ENCODE measurements at regions not wholly inside any gene's neighbourhood (a gene's known extent, or its start where the extent isn't known, plus 50 kb on each side); places are given as distances from the start of the nearest gene placed in this dataset.
"Not testable (repeated sequence)": the region's sequence is repeated elsewhere in the genome, so short reads cannot be mapped to it uniquely, and the experiment has no call there.

DNA sequence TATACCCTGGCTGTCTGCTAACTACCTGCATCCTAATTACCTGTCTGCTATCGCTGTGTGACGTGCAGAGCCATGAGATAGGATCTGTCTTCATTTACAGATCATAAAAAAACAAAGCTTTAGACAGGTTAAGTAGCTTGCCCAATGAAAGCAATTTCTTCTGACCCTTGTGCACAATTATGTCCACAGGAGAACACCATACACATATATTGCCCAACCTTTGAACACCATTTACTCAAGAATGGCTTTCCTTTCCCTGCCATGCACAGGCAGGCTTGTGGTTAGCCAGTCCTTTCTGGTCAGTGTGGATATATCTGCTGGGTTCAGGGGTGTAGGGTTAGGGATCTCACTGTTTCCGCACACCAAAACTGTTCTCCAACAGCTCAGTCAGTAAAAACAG lies 344.8 kb downstream of the BCL2L11 start:
- H3K36me3 ChIP-seq (ENCODE audit: control insufficient read depth, insufficient read depth, low read length); H3K14ac ChIP-seq (replicated peaks; ENCODE audit: low read depth, low read length); H2AK5ac ChIP-seq (ENCODE audit: low read depth, low read length); H2BK20ac ChIP-seq (ENCODE audit: low read depth, low read length); H4K91ac ChIP-seq (ENCODE audit: insufficient read depth, low read depth, low read length); BruUV-seq (replicated peaks); H2AFZ ChIP-seq (replicated peaks; ENCODE audit: low read length, poor library complexity); H3K18ac ChIP-seq (ENCODE audit: low read depth, low read length); H2BK120ac ChIP-seq (ENCODE audit: low read depth, low read length); H3K4me2 ChIP-seq (ENCODE audit: low read depth, low read length); H4K8ac ChIP-seq (ENCODE audit: low read depth in 2 of 2, low read length in 2 of 2); H3K9me1 ChIP-seq (ENCODE audit: insufficient read depth, low read length); CTCF ChIA-PET; H3K79me1 ChIP-seq (ENCODE audit: low read depth in 1 of 2, low read length in 2 of 2); H3K4me3 ChIP-seq (ENCODE audit: insufficient read depth, low read depth, low read length); dilution Hi-C loops (cut with HindIII; ENCODE audit: low sequenced_read_pairs, unreplicated experiment); POLR2A ChIA-PET (ENCODE audit: unreplicated experiment); H4K5ac ChIP-seq (ENCODE audit: low read depth, low read length); H3K9me3 ChIP-seq (ENCODE audit: control insufficient read depth, insufficient read depth, low read length); H3K23ac ChIP-seq (ENCODE audit: low read depth, low read length); DNase-seq; H3K4ac ChIP-seq (ENCODE audit: low read depth, low read length); H3K56ac ChIP-seq (ENCODE audit: extremely low read depth, insufficient read depth, low read length); in situ Hi-C loops (cut with MboI; ENCODE audit: low sequenced_read_pairs); H2BK5ac ChIP-seq (ENCODE audit: low read depth, low read length, poor library complexity, severe bottlenecking); ATAC-seq (ENCODE audit: low read depth); H3K27me3 ChIP-seq (ENCODE audit: control insufficient read depth, insufficient read depth, low read length); H2AK9ac ChIP-seq (replicated peaks; ENCODE audit: low read depth, low read length, poor library complexity); H2BK15ac ChIP-seq (ENCODE audit: low read depth, low read length); H3K9ac ChIP-seq (ENCODE audit: low read depth, low read length): not testable (repeated sequence)
- intact Hi-C loops (cut with micrococcal nuclease): loop anchor here (10.0 kb wide), 1 partner anchor 199 kb away; no protein-coding TSS in a partner anchor
- H3K27ac ChIP-seq (ENCODE audit: insufficient read depth, low read length): peak overlapping the region; percentile 73; the same call in 1 of the 2 replicates
- no CpG with 5 or more reads among the region's 3 CpGs for WGBS, 2 experiments (ENCODE audit: extremely low coverage in 2 of 2, insufficient read length in 1 of 2)
- H3K4me1 ChIP-seq (ENCODE audit: control insufficient read depth, insufficient read depth, low read length): peaks cover 20% of the 10 kb centered on the region
- H4K20me1 ChIP-seq (ENCODE audit: insufficient read depth, low read length): peaks cover 64% of the 10 kb centered on the region

DNA sequence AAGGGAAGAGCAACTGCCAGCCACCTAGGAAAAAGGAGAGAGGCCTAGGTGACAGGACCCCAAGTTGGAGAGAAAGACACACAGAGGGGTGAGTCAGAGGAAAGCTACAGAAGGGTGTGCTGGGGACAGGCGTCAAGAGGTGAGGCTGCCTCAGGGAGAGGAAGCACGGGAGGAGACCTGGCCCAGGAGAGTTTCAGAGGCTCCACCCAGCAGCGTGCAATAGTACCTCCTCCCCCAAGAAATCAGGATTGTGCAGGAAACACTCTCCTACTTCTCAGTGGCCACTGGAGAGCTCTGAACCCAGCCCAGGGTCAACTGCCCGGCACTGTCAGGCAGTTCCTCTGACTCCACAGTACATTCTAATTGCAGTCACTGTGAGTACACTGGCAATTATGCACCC lies 346.0 kb downstream of the BCL2L11 start:
- H4K5ac ChIP-seq (ENCODE audit: low read depth, low read length); in situ Hi-C loops (cut with MboI; ENCODE audit: low sequenced_read_pairs); H3K9ac ChIP-seq (ENCODE audit: low read depth, low read length); H3K4me2 ChIP-seq (ENCODE audit: low read depth, low read length); H3K4me3 ChIP-seq (ENCODE audit: insufficient read depth, low read depth, low read length); H3K23ac ChIP-seq (ENCODE audit: low read depth, low read length); H3K9me1 ChIP-seq (ENCODE audit: insufficient read depth, low read length); H3K56ac ChIP-seq (ENCODE audit: extremely low read depth, insufficient read depth, low read length); H3K36me3 ChIP-seq (ENCODE audit: control insufficient read depth, insufficient read depth, low read length); H4K91ac ChIP-seq (ENCODE audit: insufficient read depth, low read depth, low read length); H4K8ac ChIP-seq (ENCODE audit: low read depth in 2 of 2, low read length in 2 of 2); H3K18ac ChIP-seq (ENCODE audit: low read depth, low read length); H3K4ac ChIP-seq (ENCODE audit: low read depth, low read length); H3K9me3 ChIP-seq (ENCODE audit: control insufficient read depth, insufficient read depth, low read length); POLR2A ChIA-PET (ENCODE audit: unreplicated experiment); CTCF ChIA-PET; DNase-seq; H3K27me3 ChIP-seq (ENCODE audit: control insufficient read depth, insufficient read depth, low read length); H2BK120ac ChIP-seq (ENCODE audit: low read depth, low read length); H2AFZ ChIP-seq (replicated peaks; ENCODE audit: low read length, poor library complexity); H2BK20ac ChIP-seq (ENCODE audit: low read depth, low read length); BruUV-seq (replicated peaks); H2BK15ac ChIP-seq (ENCODE audit: low read depth, low read length); dilution Hi-C loops (cut with HindIII; ENCODE audit: low sequenced_read_pairs, unreplicated experiment); H2AK5ac ChIP-seq (ENCODE audit: low read depth, low read length); H2BK5ac ChIP-seq (ENCODE audit: low read depth, low read length, poor library complexity, severe bottlenecking); H2AK9ac ChIP-seq (replicated peaks; ENCODE audit: low read depth, low read length, poor library complexity); H3K14ac ChIP-seq (replicated peaks; ENCODE audit: low read depth, low read length): not testable (repeated sequence)
- WGBS, 2 experiments (ENCODE audit: extremely low coverage in 2 of 2, insufficient read length in 1 of 2): no CpG with 5 or more reads among the region's 4 CpGs
- Histone ChIP-seq H3K79me1 (ENCODE audit: low read depth in 1 of 2, low read length in 2 of 2) (peaks cover 0 to 10% of the 10 kb centered on the region in 2 experiments; a peak in 3 of 4 replicates), H4K20me1 (ENCODE audit: insufficient read depth, low read length) (peaks cover 62% of the 10 kb centered on the region), H3K4me1 (ENCODE audit: control insufficient read depth, insufficient read depth, low read length) (peaks cover 22% of the 10 kb centered on the region), H3K27ac (ENCODE audit: insufficient read depth, low read length) (peak overlapping the region; percentile 67; the same call in 1 of the 2 replicates)
- ATAC-seq (ENCODE audit: low read depth): peak; percentile 42
- intact Hi-C loops (cut with micrococcal nuclease): loop anchor here (10.0 kb wide), 1 partner anchor 198 kb away; no protein-coding TSS in a partner anchor
